ENCODE measurements at regions not wholly inside any gene's neighbourhood (a gene's known extent, or its start where the extent isn't known, plus 50 kb on each side); places are given as distances from the start of the nearest gene placed in this dataset.

DNA sequence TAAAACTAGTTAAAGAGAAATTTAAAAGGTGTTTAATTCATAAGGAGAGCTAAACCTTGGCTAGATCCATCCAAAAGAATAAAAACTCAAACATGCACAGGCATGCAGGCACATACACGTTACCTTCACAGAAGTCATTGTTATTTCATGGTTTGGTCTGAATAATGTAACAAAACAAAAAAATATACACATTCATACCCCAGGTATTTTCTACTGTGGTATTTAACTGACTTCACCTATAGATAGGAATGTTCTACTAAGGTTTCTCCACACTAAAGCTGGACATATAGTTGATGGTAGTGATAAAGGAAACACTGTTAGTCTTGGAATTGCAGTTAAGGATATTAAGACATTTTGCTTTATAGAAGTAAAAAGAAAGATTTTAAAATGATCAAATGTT, 283.6 kb upstream of the PCDH10 start:
- TF ChIP-seq EP300 (conservative IDR thresholded peaks at IDR 0.05; ENCODE audit: poor library complexity, severe bottlenecking) = no peak
- TF ChIP-seq, protein P1, sequence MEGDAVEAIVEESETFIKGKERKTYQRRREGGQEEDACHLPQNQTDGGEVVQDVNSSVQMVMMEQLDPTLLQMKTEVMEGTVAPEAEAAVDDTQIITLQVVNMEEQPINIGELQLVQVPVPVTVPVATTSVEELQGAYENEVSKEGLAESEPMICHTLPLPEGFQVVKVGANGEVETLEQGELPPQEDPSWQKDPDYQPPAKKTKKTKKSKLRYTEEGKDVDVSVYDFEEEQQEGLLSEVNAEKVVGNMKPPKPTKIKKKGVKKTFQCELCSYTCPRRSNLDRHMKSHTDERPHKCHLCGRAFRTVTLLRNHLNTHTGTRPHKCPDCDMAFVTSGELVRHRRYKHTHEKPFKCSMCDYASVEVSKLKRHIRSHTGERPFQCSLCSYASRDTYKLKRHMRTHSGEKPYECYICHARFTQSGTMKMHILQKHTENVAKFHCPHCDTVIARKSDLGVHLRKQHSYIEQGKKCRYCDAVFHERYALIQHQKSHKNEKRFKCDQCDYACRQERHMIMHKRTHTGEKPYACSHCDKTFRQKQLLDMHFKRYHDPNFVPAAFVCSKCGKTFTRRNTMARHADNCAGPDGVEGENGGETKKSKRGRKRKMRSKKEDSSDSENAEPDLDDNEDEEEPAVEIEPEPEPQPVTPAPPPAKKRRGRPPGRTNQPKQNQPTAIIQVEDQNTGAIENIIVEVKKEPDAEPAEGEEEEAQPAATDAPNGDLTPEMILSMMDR (IDR thresholded peaks at IDR 0.05; ENCODE audit: poor library complexity, severe bottlenecking) = no peak
- TF ChIP-seq EZH2 (IDR thresholded peaks at IDR 0.05; ENCODE audit: borderline replicate concordance, insufficient read depth, low read length, poor library complexity, severe bottlenecking) = no peak
- TF ChIP-seq, protein P2, sequence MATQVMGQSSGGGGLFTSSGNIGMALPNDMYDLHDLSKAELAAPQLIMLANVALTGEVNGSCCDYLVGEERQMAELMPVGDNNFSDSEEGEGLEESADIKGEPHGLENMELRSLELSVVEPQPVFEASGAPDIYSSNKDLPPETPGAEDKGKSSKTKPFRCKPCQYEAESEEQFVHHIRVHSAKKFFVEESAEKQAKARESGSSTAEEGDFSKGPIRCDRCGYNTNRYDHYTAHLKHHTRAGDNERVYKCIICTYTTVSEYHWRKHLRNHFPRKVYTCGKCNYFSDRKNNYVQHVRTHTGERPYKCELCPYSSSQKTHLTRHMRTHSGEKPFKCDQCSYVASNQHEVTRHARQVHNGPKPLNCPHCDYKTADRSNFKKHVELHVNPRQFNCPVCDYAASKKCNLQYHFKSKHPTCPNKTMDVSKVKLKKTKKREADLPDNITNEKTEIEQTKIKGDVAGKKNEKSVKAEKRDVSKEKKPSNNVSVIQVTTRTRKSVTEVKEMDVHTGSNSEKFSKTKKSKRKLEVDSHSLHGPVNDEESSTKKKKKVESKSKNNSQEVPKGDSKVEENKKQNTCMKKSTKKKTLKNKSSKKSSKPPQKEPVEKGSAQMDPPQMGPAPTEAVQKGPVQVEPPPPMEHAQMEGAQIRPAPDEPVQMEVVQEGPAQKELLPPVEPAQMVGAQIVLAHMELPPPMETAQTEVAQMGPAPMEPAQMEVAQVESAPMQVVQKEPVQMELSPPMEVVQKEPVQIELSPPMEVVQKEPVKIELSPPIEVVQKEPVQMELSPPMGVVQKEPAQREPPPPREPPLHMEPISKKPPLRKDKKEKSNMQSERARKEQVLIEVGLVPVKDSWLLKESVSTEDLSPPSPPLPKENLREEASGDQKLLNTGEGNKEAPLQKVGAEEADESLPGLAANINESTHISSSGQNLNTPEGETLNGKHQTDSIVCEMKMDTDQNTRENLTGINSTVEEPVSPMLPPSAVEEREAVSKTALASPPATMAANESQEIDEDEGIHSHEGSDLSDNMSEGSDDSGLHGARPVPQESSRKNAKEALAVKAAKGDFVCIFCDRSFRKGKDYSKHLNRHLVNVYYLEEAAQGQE (IDR thresholded peaks at IDR 0.05; ENCODE audit: borderline replicate concordance) = no peak
- TF ChIP-seq POLR2AphosphoS5 (IDR thresholded peaks at IDR 0.05) = no peak
- TF ChIP-seq RAD21 (conservative IDR thresholded peaks at IDR 0.05) = no peak
- no peak for TF ChIP-seq SMC3 (conservative IDR thresholded peaks at IDR 0.05; ENCODE audit: poor library complexity)
